SK-N-SH (cell line): ENCODE measurements at regions not wholly inside any gene's neighbourhood (a gene's known extent, or its start where the extent isn't known, plus 50 kb on each side); places are given as distances from the start of the nearest gene placed in this dataset.
A peak's percentile ranks its signal among the peaks of the same experiment; 100 is the strongest.

ENCODE experiments used
- CTCF ChIA-PET: fragments of 300-600, 350-600 bp; formaldehyde crosslinking; extraction: SDS; loops from one replicate; lab custom pipeline; 2021; lab: Yijun Ruan, JAX
- POLR2A ChIA-PET: fragments of 350-600 bp; sonication (Branson Sonifier 250); formaldehyde crosslinking; extraction: SDS; loops from one replicate; lab custom pipeline; 2020; ENCODE audit warnings: antibody characterized with exemption, inconsistent platforms; lab: Yijun Ruan, JAX
- DNase-seq: peaks from one replicate; pipeline ENCODE4 v3.0.0; 2012
- H2AFZ ChIP-seq: fragments of 200-600 bp; sonication (generic); 2 replicates; pipeline ENCODE4 v1.8.1; 2016; ENCODE audit warnings: antibody characterized with exemption, mild to moderate bottlenecking, low read depth
- H3F3A ChIP-seq: fragments of 200-600 bp; sonication (generic); replicated peaks from 2 replicates; pipeline ENCODE3; 2016; ENCODE audit warnings: antibody characterized with exemption, mild to moderate bottlenecking; ENCODE audit not compliant: insufficient read depth
- H3K27ac ChIP-seq, 2 experiments: fragments of 200-500 bp in 1 of 2; fragments of 200-600 bp in 1 of 2; sonication (Bioruptor generic) in 1 of 2; sonication (generic), shearing (Covaris generic) in 1 of 2; 2 replicates each; pipeline versions ENCODE4 v1.5.1 to v1.6.1; 2014 to 2016; ENCODE audit warnings: low read depth in 2 of 2, inconsistent platforms in 1 of 2, low read length in 1 of 2, mild to moderate bottlenecking in 1 of 2, mixed read lengths in 1 of 2
- H3K27me3 ChIP-seq: fragments of 200-600 bp; sonication (generic), shearing (Covaris generic); 2 replicates; pipeline ENCODE4 v1.6.1; 2016; ENCODE audit warnings: mixed run types; ENCODE audit not compliant: insufficient read depth
- H3K36me3 ChIP-seq, 2 experiments: fragments of 200-500 bp in 1 of 2; fragments of 200-600 bp in 1 of 2; sonication (Bioruptor generic) in 1 of 2; sonication (generic) in 1 of 2; replicated peaks in 1 of 2; 2 replicates each; pipeline versions ENCODE3 to v1.5.1; 2014 to 2016; ENCODE audit warnings: low read length in 1 of 2, mild to moderate bottlenecking in 1 of 2; ENCODE audit not compliant: insufficient read depth in 2 of 2, control insufficient read depth in 1 of 2
- H3K4me1 ChIP-seq, 2 experiments: fragments of 200-500 bp in 1 of 2; fragments of 200-600 bp in 1 of 2; sonication (Bioruptor generic) in 1 of 2; sonication (generic), shearing (Covaris generic) in 1 of 2; 2 replicates each; pipeline versions ENCODE4 v1.5.1 to v1.6.1; 2014 to 2016; ENCODE audit warnings: low read depth in 1 of 2, low read length in 1 of 2, mixed run types in 1 of 2; ENCODE audit not compliant: insufficient read depth in 2 of 2, control insufficient read depth in 1 of 2
- H3K4me2 ChIP-seq: fragments of 200-600 bp; sonication (generic), shearing (Covaris generic); 2 replicates; pipeline ENCODE4 v1.6.1; 2017; ENCODE audit warnings: mixed run types
- H3K4me3 ChIP-seq, 2 experiments: fragments of 200-500 bp in 1 of 2; fragments of 200-600 bp in 1 of 2; sonication (Bioruptor generic) in 1 of 2; sonication (generic), shearing (Covaris generic) in 1 of 2; 2 replicates each; pipeline versions ENCODE4 v1.5.1 to v1.8.1; 2014 to 2016; ENCODE audit warnings: low read depth in 2 of 2, inconsistent platforms in 1 of 2, low read length in 1 of 2, mild to moderate bottlenecking in 1 of 2, mixed read lengths in 1 of 2, moderate library complexity in 1 of 2
- H3K79me2 ChIP-seq: fragments of 200-600 bp; sonication (generic); 2 replicates; pipeline ENCODE4 v1.8.1; 2017; ENCODE audit warnings: mild to moderate bottlenecking; ENCODE audit not compliant: insufficient read depth
- H3K9ac ChIP-seq: fragments of 200-600 bp; sonication (generic); 2 replicates; pipeline ENCODE4 v1.6.1; 2017; ENCODE audit warnings: mixed run types
- H3K9me2 ChIP-seq: fragments of 200-600 bp; sonication (generic); 2 replicates; pipeline ENCODE4 v1.6.1; 2017; ENCODE audit warnings: mixed run types
- H3K9me3 ChIP-seq: fragments of 200-600 bp; sonication (generic); 2 replicates; pipeline ENCODE4 v1.6.1; 2017; ENCODE audit warnings: mixed run types, mild to moderate bottlenecking, moderate library complexity
- H4K20me1 ChIP-seq: fragments of 200-600 bp; sonication (generic); 2 replicates; pipeline ENCODE4 v1.6.1; 2017; ENCODE audit warnings: mild to moderate bottlenecking, mixed run types; ENCODE audit not compliant: insufficient read depth
- CHD2 ChIP-seq: fragments of 150-350 bp; IDR thresholded peaks from 2 replicates; pipeline ENCODE4 v1.6.1; 2018; ENCODE audit warnings: low read length; ENCODE audit not compliant: partially characterized antibody
- ELF1 ChIP-seq: IDR thresholded peaks from 2 replicates; pipeline ENCODE4 v1.4.0; 2012
- EZH2phosphoT487 ChIP-seq: fragments of 200-600 bp; sonication (generic); IDR thresholded peaks from 2 replicates; pipeline ENCODE4 v1.6.1; 2017; ENCODE audit warnings: low read depth, mixed run types, mild to moderate bottlenecking, antibody characterized with exemption, moderate library complexity, borderline replicate concordance
- FOXJ3 ChIP-seq: sonication (generic); formaldehyde crosslinking; IDR thresholded peaks from 2 replicates; pipeline ENCODE4 v1.5.1; 2020; ENCODE audit warnings: mild to moderate bottlenecking, missing genetic modification reagents
- GABPA ChIP-seq: IDR thresholded peaks from 2 replicates; pipeline ENCODE4 v1.4.0; 2012; ENCODE audit warnings: low read depth, mild to moderate bottlenecking
- GATA2 ChIP-seq: sonication (generic); formaldehyde crosslinking; IDR thresholded peaks from 2 replicates; pipeline ENCODE4 v1.5.0; 2020; ENCODE audit warnings: mild to moderate bottlenecking, missing genetic modification reagents
- JUND ChIP-seq: IDR thresholded peaks from 2 replicates; pipeline ENCODE4 v1.4.0; 2012
- MXI1 ChIP-seq: IDR thresholded peaks from 2 replicates; pipeline ENCODE4 v1.6.1; 2012; ENCODE audit warnings: mild to moderate bottlenecking, low read depth, low read length, improper control_type of control experiment
- NFIC ChIP-seq: IDR thresholded peaks from 2 replicates; pipeline ENCODE4 v1.4.0; 2012; ENCODE audit warnings: borderline replicate concordance
- NRF1 ChIP-seq: IDR thresholded peaks from 2 replicates; pipeline ENCODE4 v1.6.1; 2012; ENCODE audit warnings: low read depth, mild to moderate bottlenecking, low read length
- PBX3 ChIP-seq: IDR thresholded peaks from 2 replicates; pipeline ENCODE4; 2012
- RAD21 ChIP-seq: IDR thresholded peaks from 2 replicates; pipeline ENCODE4 v1.6.1; 2012; ENCODE audit warnings: mild to moderate bottlenecking, low read length
- RCOR1 ChIP-seq: fragments of 150-350 bp; IDR thresholded peaks from 2 replicates; pipeline ENCODE4 v1.6.1; 2017; ENCODE audit warnings: antibody characterized with exemption, low read length
- REST ChIP-seq: IDR thresholded peaks from 2 replicates; pipeline ENCODE4 v1.6.1; 2012; ENCODE audit warnings: mild to moderate bottlenecking, low read depth, low read length, moderate library complexity
- SIN3A ChIP-seq: IDR thresholded peaks from 2 replicates; pipeline ENCODE4 v1.6.1; 2012; ENCODE audit warnings: low read depth, mild to moderate bottlenecking, low read length, moderate library complexity, borderline replicate concordance
- SMC3 ChIP-seq: IDR thresholded peaks from 2 replicates; pipeline ENCODE4 v1.6.1; 2012; ENCODE audit warnings: low read depth, low read length, improper control_type of control experiment
- WGBS: methylation state at CpG from one replicate; pipeline ENCODE4 v1.1.6; 2017; ENCODE audit warnings: low lambda C conversion rate; 5-methylcytosine and 5-hydroxymethylcytosine counted together

GRCh38 chr1:5770981-5771765, 221.1 kb downstream of the NPHP4 start (continued):
- TF ChIP-seq GABPA (no peak), FOXJ3 (peak; percentile 89), PBX3 (no peak), JUND (no peak), RCOR1 (peak; percentile 99), EZH2phosphoT487 (no peak), SIN3A (no peak), NFIC (no peak), NRF1 (no peak), GATA2 (CRISPR knock-in tag) (peak; percentile 88), RAD21 (0 out of 2 replicates have a peak, but pooled peaks have one; percentile 3), SMC3 (no peak), ELF1 (no peak)

- Histone ChIP-seq H3K36me3 (no peaks in the 10 kb centered on the region), H3K9me2 (no peaks in the 10 kb centered on the region), H3K4me3 (no peak overlapping the region), H3K9me3 (no peaks in the 10 kb centered on the region), H3K27ac (no peak overlapping the region), H4K20me1 (no peaks in the 10 kb centered on the region), H3K9ac (no peak overlapping the region), H3K4me1 (peaks cover 0 to 57% of the 10 kb centered on the region in 2 experiments; a peak in 1 of 4 replicates), H2AFZ (no peak overlapping the region), H3K79me2 (no peaks in the 10 kb centered on the region), H3F3A (no peaks in the 10 kb centered on the region), H3K27me3 (no peaks in the 10 kb centered on the region), H3K4me2 (no peak overlapping the region)
- CTCF ChIA-PET: interaction anchor here (0.7 to 1.6 kb wide), 2 partner anchors 24 to 133 kb away, joined by 3 to 8 read pairs; no protein-coding TSS in a partner anchor
- WGBS: 38% methylated on average over 4 of the region's 5 CpGs
- POLR2A ChIA-PET: no interaction called here
- DNase-seq: no peak
- no peak for TF ChIP-seq REST
- TF ChIP-seq MXI1: no peak
- no peak for TF ChIP-seq CHD2
- TF ChIP-seq EZH2phosphoT487: no peak
Observed at GRCh38 chr1:5769760-5770159, 222.5 kb downstream of the NPHP4 start.
